Heart left ventricle (tissue), 13 donors: ENCODE measurements at regions not wholly inside any gene's neighbourhood (a gene's known extent, or its start where the extent isn't known, plus 50 kb on each side); places are given as distances from the start of the nearest gene placed in this dataset.

Experiments
- CTCF ChIP-seq, 12 donors: fragments of 200-600 bp; sonication (generic) in 4 of 12; IDR thresholded peaks; one replicate each; pipeline versions ENCODE4 v1.5.0 to v1.8.0; 2018 to 2022; ENCODE audit warnings: antibody characterized with exemption in 12 of 12, mild to moderate bottlenecking in 5 of 12
- POLR2A ChIP-seq, 2 donors: fragments of 450-650 bp; IDR thresholded peaks; one replicate each; pipeline ENCODE4 v1.6.1; 2017; ENCODE audit warnings: antibody characterized with exemption in 2 of 2, mild to moderate bottlenecking in 2 of 2, moderate library complexity in 2 of 2
- donor health status: ischemic (EF 13 %, LVEDD 7.1; RV severe dilation, severe dysfunction).
- donor health status: DM: no; HTN: yes; CAD: no.
- donor health status: DM: no; HTN: no; CAD: no.
- donor health status: ischemic (EF 25% LVEDD 6.9; RV normal size, moderate dysfunction).
- donor health status: ischemic (EF 25% LVEDD 5.7; RV mildly dilated, moderate dysfunction).
- donor health status: ischemic (EF 35%, LVEDD 5.7; RV mildly dilated, moderate dysfunction).
- donor health status: nonischemic (EF 11% LVEDD 7.7; RV severe dilation, severe dysfunction).
- donor health status: DM: yes; HTN: yes; CAD: no.
- donor health status: PGD.
- donor health status: ischemic (EF 29% LVEDD 5.4; RV normal size, mild dysfunction).
- donor health status: nonischemic (EF 23%, LVEDD 6.1; RV moderate dilation, normal function).

DNA sequence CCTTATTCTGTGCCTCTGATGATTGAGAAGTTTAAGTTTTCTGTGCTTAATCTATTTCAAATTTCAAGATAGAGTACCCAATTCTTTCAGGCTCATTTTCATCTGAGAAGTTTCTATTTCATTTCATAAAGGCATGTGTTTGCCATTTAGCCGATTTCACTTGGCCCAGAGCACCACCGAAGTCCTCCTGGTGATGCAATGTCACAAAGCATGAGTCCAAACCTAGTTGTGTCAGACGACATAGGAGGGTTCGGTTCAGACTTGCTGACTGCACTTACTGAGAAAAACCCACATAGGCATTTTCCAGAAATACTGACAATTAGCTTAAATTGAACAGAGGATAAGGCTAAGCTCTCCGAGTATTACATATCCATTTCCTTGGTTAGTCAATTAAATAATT is 152.4 kb upstream of the FAR2 start:
- TF ChIP-seq CTCF (IDR thresholded peaks at IDR 0.05) (no peak), POLR2A (IDR thresholded peaks at IDR 0.05) (no peak)
